H1 (cell line): ENCODE measurements at regions not wholly inside any gene's neighbourhood (a gene's known extent, or its start where the extent isn't known, plus 50 kb on each side); places are given as distances from the start of the nearest gene placed in this dataset.

ENCODE experiments used
- CTCF ChIA-PET: fragments of 300-600 bp; sonication (Branson Sonifier 250); formaldehyde crosslinking; loops from one replicate; lab custom pipeline; 2021; ENCODE audit not compliant: partially characterized antibody; lab: Charles Lee
- POLR2A ChIA-PET: fragments of 300-600 bp; sonication (Branson Sonifier 250); formaldehyde crosslinking; loops from one replicate; lab custom pipeline; 2021; ENCODE audit warnings: inconsistent platforms; ENCODE audit not compliant: partially characterized antibody; lab: Charles Lee
- DNase-seq, 2 experiments: peaks; one replicate each; pipeline versions ENCODE4 v3.0.0 to v3.0.0-alpha.2; 2010 to 2022; ENCODE audit warnings: low spot score in 2 of 2, low read depth in 1 of 2, mixed read lengths in 1 of 2
- FAIRE-seq: peaks from 2 replicates; lab custom pipeline; 2011; peaks lifted over from hg19 to GRCh38; lab: Jason Lieb, UNC
- H2AFZ ChIP-seq: 2 replicates; pipeline ENCODE4 v1.8.1; 2012; ENCODE audit warnings: low read length, inconsistent platforms
- H2AK5ac ChIP-seq: 2 replicates; pipeline ENCODE4 v1.6.1; 2013; ENCODE audit warnings: low read depth, low read length
- H2BK120ac ChIP-seq: replicated peaks from 2 replicates; pipeline ENCODE3; 2013; ENCODE audit warnings: low read depth, low read length, inconsistent platforms
- H2BK12ac ChIP-seq: 2 replicates; pipeline ENCODE4 v1.6.1; 2013; ENCODE audit warnings: low read depth, low read length
- H2BK15ac ChIP-seq: 2 replicates; pipeline ENCODE4 v1.6.1; 2013; ENCODE audit warnings: low read length
- H2BK20ac ChIP-seq: 2 replicates; pipeline ENCODE4 v1.6.1; 2013; ENCODE audit warnings: low read length
- H2BK5ac ChIP-seq: 2 replicates; pipeline ENCODE4 v1.6.1; 2013; ENCODE audit warnings: low read depth, low read length
- H3K14ac ChIP-seq: 2 replicates; pipeline ENCODE4 v1.6.1; 2013; ENCODE audit warnings: inconsistent platforms; ENCODE audit not compliant: insufficient read length
- H3K18ac ChIP-seq: 2 replicates; pipeline ENCODE4 v1.6.1; 2013; ENCODE audit warnings: low read length; ENCODE audit errors: extremely low read depth
- H3K23ac ChIP-seq: 2 replicates; pipeline ENCODE4 v1.6.1; 2013; ENCODE audit warnings: inconsistent platforms; ENCODE audit not compliant: insufficient read length
- H3K23me2 ChIP-seq: 2 replicates; pipeline ENCODE4 v1.6.1; 2013; ENCODE audit warnings: low read depth, low read length
- H3K27ac ChIP-seq: 2 replicates; pipeline ENCODE4 v1.6.1; 2011; ENCODE audit warnings: low read depth, low read length, inconsistent platforms
- H3K27me3 ChIP-seq, 4 experiments: replicated peaks in 1 of 4; 1 replicate in 1 of 4; 2 replicates in 3 of 4; pipeline versions ENCODE4 v1.6.1 to v1.8.1; 2011 to 2013; ENCODE audit warnings: low read length in 3 of 4, mild to moderate bottlenecking in 3 of 4, inconsistent platforms in 2 of 4, mixed read lengths in 2 of 4, moderate library complexity in 1 of 4; ENCODE audit not compliant: control insufficient read depth in 3 of 4, insufficient read depth in 3 of 4; ENCODE audit errors: extremely low read depth in 1 of 4
- H3K36me3 ChIP-seq, 4 experiments: 2 replicates each; pipeline versions ENCODE4 v1.6.1 to v1.8.1; 2011 to 2013; ENCODE audit warnings: mild to moderate bottlenecking in 4 of 4, low read length in 3 of 4, moderate library complexity in 2 of 4, control low read depth in 1 of 4, inconsistent platforms in 1 of 4; ENCODE audit not compliant: insufficient read depth in 4 of 4, control insufficient read depth in 2 of 4
- H3K4ac ChIP-seq: replicated peaks from 2 replicates; pipeline ENCODE3; 2013; ENCODE audit warnings: low read length, low read depth, mixed read lengths, inconsistent platforms; ENCODE audit not compliant: insufficient read length
- H3K4me1 ChIP-seq, 4 experiments: replicated peaks in 1 of 4; 1 replicate in 1 of 4; 2 replicates in 3 of 4; pipeline versions ENCODE4 v1.6.1 to v1.8.1; 2011 to 2013; ENCODE audit warnings: low read length in 3 of 4, inconsistent platforms in 2 of 4, mixed read lengths in 1 of 4; ENCODE audit not compliant: insufficient read depth in 4 of 4, control insufficient read depth in 3 of 4
- H3K4me2 ChIP-seq, 2 experiments: 2 replicates each; pipeline versions ENCODE4 v1.6.1 to v1.8.1; 2011 to 2013; ENCODE audit warnings: low read depth in 2 of 2, low read length in 2 of 2, control low read depth in 1 of 2, inconsistent platforms in 1 of 2, mild to moderate bottlenecking in 1 of 2; ENCODE audit not compliant: insufficient read depth in 1 of 2
- H3K4me3 ChIP-seq, 4 experiments: fragments of 200-600, 300-600 bp in 1 of 4; sonication (generic), shearing (Covaris generic), sonication (Bioruptor Twin) in 1 of 4; 2 replicates each; pipeline versions ENCODE4 v1.5.1 to v1.8.1; 2011 to 2016; ENCODE audit warnings: low read length in 4 of 4, low read depth in 3 of 4, control low read depth in 2 of 4, inconsistent platforms in 2 of 4, mild to moderate bottlenecking in 2 of 4, mixed read lengths in 1 of 4, moderate library complexity in 1 of 4; ENCODE audit not compliant: insufficient read depth in 2 of 4; ENCODE audit errors: extremely low read depth in 1 of 4
- H3K56ac ChIP-seq: replicated peaks from 2 replicates; pipeline ENCODE3; 2013; ENCODE audit warnings: low read depth, mild to moderate bottlenecking, mixed read lengths, low read length, inconsistent platforms; ENCODE audit not compliant: insufficient read length
- H3K79me1 ChIP-seq: 2 replicates; pipeline ENCODE4 v1.6.1; 2013; ENCODE audit warnings: low read depth, low read length, control low read depth
- H3K79me2 ChIP-seq, 2 experiments: 2 replicates each; pipeline versions ENCODE4 v1.6.1 to v1.8.1; 2012 to 2013; ENCODE audit warnings: low read length in 2 of 2, mild to moderate bottlenecking in 2 of 2, inconsistent platforms in 1 of 2; ENCODE audit not compliant: insufficient read depth in 2 of 2, control insufficient read depth in 1 of 2
- H3K9ac ChIP-seq, 4 experiments: replicated peaks in 1 of 4; 1 replicate in 1 of 4; 2 replicates in 3 of 4; pipeline versions ENCODE4 v1.6.1 to v1.8.1; 2011 to 2013; ENCODE audit warnings: low read depth in 3 of 4, low read length in 3 of 4, control low read depth in 2 of 4, mild to moderate bottlenecking in 2 of 4, moderate library complexity in 2 of 4, inconsistent platforms in 1 of 4; ENCODE audit errors: extremely low read depth in 1 of 4
- H3K9me3 ChIP-seq, 2 experiments: 2 replicates each; pipeline versions ENCODE4 v1.6.1 to v1.8.1; 2012 to 2013; ENCODE audit warnings: mild to moderate bottlenecking in 2 of 2, moderate library complexity in 2 of 2, control low read depth in 1 of 2, inconsistent platforms in 1 of 2, low read depth in 1 of 2, low read length in 1 of 2, mixed read lengths in 1 of 2; ENCODE audit not compliant: insufficient read depth in 2 of 2
- H4K20me1 ChIP-seq, 2 experiments: replicated peaks in 1 of 2; 2 replicates each; pipeline versions ENCODE3 to v1.8.1; 2011 to 2013; ENCODE audit warnings: inconsistent platforms in 2 of 2, low read length in 2 of 2, mild to moderate bottlenecking in 1 of 2; ENCODE audit not compliant: insufficient read depth in 2 of 2, control insufficient read depth in 1 of 2
- H4K5ac ChIP-seq: 2 replicates; pipeline ENCODE4 v1.6.1; 2013; ENCODE audit warnings: low read length, low read depth, mixed read lengths, inconsistent platforms; ENCODE audit not compliant: insufficient read length
- H4K8ac ChIP-seq: 2 replicates; pipeline ENCODE4 v1.8.0; 2013; ENCODE audit warnings: mild to moderate bottlenecking, moderate library complexity, low read length, inconsistent platforms; ENCODE audit not compliant: insufficient read depth; ENCODE audit errors: extremely low read depth
- H4K91ac ChIP-seq: replicated peaks from 2 replicates; pipeline ENCODE3; 2013; ENCODE audit warnings: low read length, mixed read lengths, inconsistent platforms; ENCODE audit not compliant: insufficient read length
- CTCF ChIP-seq, 3 experiments: IDR thresholded peaks; 1 replicate in 2 of 3; 2 replicates in 1 of 3; pipeline versions ENCODE4 v1.5.1 to v1.6.1; 2011; ENCODE audit warnings: low read length in 3 of 3, mild to moderate bottlenecking in 3 of 3, inconsistent platforms in 2 of 3, low read depth in 1 of 3, moderate library complexity in 1 of 3; ENCODE audit not compliant: insufficient read depth in 1 of 3; ENCODE audit errors: control extremely low read depth in 1 of 3
- EZH2 ChIP-seq: fragments of 200-600 bp; sonication (generic); IDR thresholded peaks from 2 replicates; pipeline ENCODE4 v1.7.1; 2012; ENCODE audit warnings: low read depth, mild to moderate bottlenecking, moderate library complexity, low read length, inconsistent platforms; ENCODE audit not compliant: severe bottlenecking
- KDM5A ChIP-seq: fragments of 200-600 bp; IDR thresholded peaks from 2 replicates; pipeline ENCODE4 v1.7.1; 2012; ENCODE audit warnings: mild to moderate bottlenecking, low read length, inconsistent platforms, mixed read lengths
- PHF8 ChIP-seq: fragments of 200-600 bp; sonication (generic); conservative IDR thresholded peaks from 2 replicates; pipeline ENCODE4 v1.7.1; 2012; ENCODE audit warnings: low read depth, mild to moderate bottlenecking, inconsistent platforms, low read length, moderate library complexity
- RAD21 ChIP-seq, 2 experiments: IDR thresholded peaks in 1 of 2; conservative IDR thresholded peaks in 1 of 2; 2 replicates each; pipeline ENCODE4 v1.6.1; 2011; ENCODE audit warnings: low read depth in 2 of 2, low read length in 2 of 2, improper control_type of control experiment in 1 of 2, inconsistent platforms in 1 of 2, mild to moderate bottlenecking in 1 of 2, moderate library complexity in 1 of 2
- SIN3A ChIP-seq, 2 experiments: IDR thresholded peaks in 1 of 2; conservative IDR thresholded peaks in 1 of 2; 2 replicates each; pipeline ENCODE4 v1.6.1; 2011 to 2012; ENCODE audit warnings: low read length in 2 of 2, improper control_type of control experiment in 1 of 2, low read depth in 1 of 2, mild to moderate bottlenecking in 1 of 2
- SIRT6 ChIP-seq: IDR thresholded peaks from one replicate; pipeline ENCODE4 v1.7.1; 2012; ENCODE audit warnings: low read length, inconsistent platforms
- SIX5 ChIP-seq: IDR thresholded peaks from 2 replicates; pipeline ENCODE4 v1.6.1; 2011; ENCODE audit warnings: mild to moderate bottlenecking, low read depth, low read length
- SP4 ChIP-seq: IDR thresholded peaks from 2 replicates; pipeline ENCODE4 v1.6.1; 2012; ENCODE audit warnings: low read length, inconsistent platforms

DNA sequence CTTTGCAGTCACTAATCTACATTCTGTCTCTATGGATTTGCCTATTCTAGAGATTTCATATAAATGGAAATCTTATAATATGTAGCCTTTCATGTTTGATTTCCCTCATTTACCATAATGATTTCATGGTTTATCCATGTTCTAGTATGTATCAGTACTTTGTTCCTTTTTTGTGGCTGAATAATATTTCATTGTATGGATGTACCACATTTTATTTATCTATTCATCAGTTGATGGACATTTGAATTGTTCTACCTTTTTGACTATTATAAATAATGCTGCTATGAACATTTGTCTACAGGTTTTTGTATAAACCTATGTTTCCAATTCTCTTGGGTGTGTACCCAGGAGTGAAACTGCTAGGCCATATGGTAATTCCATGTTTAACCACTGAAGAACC lies 221.1 kb downstream of the ICOS start:
- H3K56ac ChIP-seq = no peak overlapping the region
- H3K9ac ChIP-seq = no peak overlapping the region
- DNase-seq (no peak), FAIRE-seq (no peak)
- no peak overlapping the region for H3K4me3 ChIP-seq
- no peak overlapping the region for H3K27ac ChIP-seq
- no peak overlapping the region for H4K91ac ChIP-seq
- H3K14ac ChIP-seq = no peak overlapping the region
- H3K23ac ChIP-seq = no peak overlapping the region
- H4K8ac ChIP-seq = no peak overlapping the region
- 0 out of 4 replicates have a peak, but pooled peaks cover 0 to 8% of the 10 kb centered on the region in 2 experiments for H3K9me3 ChIP-seq
- H2BK20ac ChIP-seq = no peak overlapping the region
- no peak overlapping the region for H2BK12ac ChIP-seq
- H3K23me2 ChIP-seq = no peaks in the 10 kb centered on the region
- H3K79me2 ChIP-seq = no peaks in the 10 kb centered on the region
- no peak overlapping the region for H3K18ac ChIP-seq
- no peak overlapping the region for H3K4ac ChIP-seq
- POLR2A ChIA-PET = no interaction called here
- H2BK15ac ChIP-seq = no peak overlapping the region
- CTCF ChIA-PET = no interaction called here
- H3K4me1 ChIP-seq = 0 out of 7 replicates have a peak, but pooled peaks cover 0 to 2% (median 0%) of the 10 kb centered on the region in 4 experiments
- no peak overlapping the region for H2AK5ac ChIP-seq
- no peaks in the 10 kb centered on the region; a peak in 1 of 8 replicates for H3K36me3 ChIP-seq
- no peak overlapping the region for H2AFZ ChIP-seq
- H3K4me2 ChIP-seq = no peak overlapping the region
- no peak overlapping the region for H2BK5ac ChIP-seq
- no peaks in the 10 kb centered on the region for H3K79me1 ChIP-seq
- no peak overlapping the region for H2BK120ac ChIP-seq
- H4K20me1 ChIP-seq = no peaks in the 10 kb centered on the region
- no peaks in the 10 kb centered on the region for H3K27me3 ChIP-seq
- H4K5ac ChIP-seq = no peak overlapping the region
- TF ChIP-seq SIN3A (conservative IDR thresholded peaks at IDR 0.05 in 1 of 2, IDR thresholded peaks at IDR 0.05 in 1 of 2; ENCODE audit: low read depth in 1 of 2, low read length in 2 of 2) = no peak
- TF ChIP-seq CTCF (IDR thresholded peaks at IDR 0.05; ENCODE audit: control extremely low read depth in 1 of 3, insufficient read depth in 1 of 3, low read depth in 1 of 3, low read length in 3 of 3) = no peak
- no peak for TF ChIP-seq EZH2
- TF ChIP-seq SP4 = no peak
- no peak for TF ChIP-seq RAD21 (IDR thresholded peaks at IDR 0.05 in 1 of 2, conservative IDR thresholded peaks at IDR 0.05 in 1 of 2; ENCODE audit: low read depth in 2 of 2, low read length in 2 of 2)
- TF ChIP-seq SIRT6 = no peak
- no peak for TF ChIP-seq SIX5
- TF ChIP-seq PHF8 = no peak
- TF ChIP-seq KDM5A = no peak
